ENCODE measurements at regions not wholly inside any gene's neighbourhood (a gene's known extent, or its start where the extent isn't known, plus 50 kb on each side); places are given as distances from the start of the nearest gene placed in this dataset.

DNA sequence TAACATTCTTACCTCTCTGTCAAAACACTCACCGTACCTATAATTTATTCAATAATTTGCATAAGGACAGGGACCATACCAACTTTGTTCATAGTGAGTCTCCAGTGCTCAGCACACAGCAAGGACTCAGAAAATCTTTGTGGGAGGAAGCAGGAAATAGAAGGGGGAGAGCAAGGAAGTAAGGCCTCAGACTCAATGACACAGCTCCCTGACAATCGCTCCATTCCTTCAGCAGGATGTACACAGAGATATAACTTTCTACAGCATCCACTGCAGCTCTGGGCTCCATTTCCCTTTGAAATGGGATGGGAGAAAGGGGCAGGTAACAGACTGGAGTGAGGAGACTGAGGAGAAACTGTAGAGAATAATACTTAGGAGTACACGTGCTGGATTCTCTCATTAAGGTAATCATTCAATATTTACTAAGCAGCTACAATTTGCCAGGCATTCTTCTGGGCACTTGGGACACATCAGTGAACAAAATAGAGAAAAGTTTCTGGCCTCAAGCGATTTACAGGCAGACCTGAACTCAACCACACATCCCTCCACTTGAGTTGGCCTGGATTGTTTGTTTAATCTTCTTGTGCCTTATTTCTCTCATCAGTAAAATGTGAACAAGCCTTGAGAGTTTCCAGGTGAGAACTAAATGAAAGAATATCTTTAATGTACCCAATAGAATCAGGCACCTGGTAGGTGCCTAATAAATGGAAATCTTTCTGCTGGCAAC, 330.3 kb upstream of the THBS1 start:
- Mint-ChIP-seq H3K27me3 (ENCODE audit: insufficient read depth, unreplicated experiment) (no peaks in the 10 kb centered on the region), H3K27ac (ENCODE audit: unreplicated experiment) (no peak overlapping the region), H3K9me3 (ENCODE audit: unreplicated experiment) (peaks cover 15% of the 10 kb centered on the region), H3K36me3 (ENCODE audit: insufficient read depth, unreplicated experiment) (no peaks in the 10 kb centered on the region), H3K4me1 (ENCODE audit: low read depth, unreplicated experiment) (no peaks in the 10 kb centered on the region), H3K4me3 (ENCODE audit: unreplicated experiment) (no peak overlapping the region)
- ChIA-PET CTCF (no interaction called here), POLR2A (no interaction called here)
- H3K9me3 ChIP-seq: no peaks in the 10 kb centered on the region
- intact Hi-C loops (cut with micrococcal nuclease; ENCODE audit: unreplicated experiment): no loop called here
- H3K4me3 ChIP-seq (ENCODE audit: low read depth, low read length): no peak overlapping the region
- H3K36me3 ChIP-seq (ENCODE audit: control insufficient read depth, insufficient read depth, low read length): no peaks in the 10 kb centered on the region
- DNase-seq: no peak
- BruUV-seq (replicated peaks): no TSS peak
- H3K4me1 ChIP-seq: no peaks in the 10 kb centered on the region
- H3K27me3 ChIP-seq (replicated peaks; ENCODE audit: control insufficient read depth, insufficient read depth, low read length): no peaks in the 10 kb centered on the region
- TF ChIP-seq, protein P1, sequence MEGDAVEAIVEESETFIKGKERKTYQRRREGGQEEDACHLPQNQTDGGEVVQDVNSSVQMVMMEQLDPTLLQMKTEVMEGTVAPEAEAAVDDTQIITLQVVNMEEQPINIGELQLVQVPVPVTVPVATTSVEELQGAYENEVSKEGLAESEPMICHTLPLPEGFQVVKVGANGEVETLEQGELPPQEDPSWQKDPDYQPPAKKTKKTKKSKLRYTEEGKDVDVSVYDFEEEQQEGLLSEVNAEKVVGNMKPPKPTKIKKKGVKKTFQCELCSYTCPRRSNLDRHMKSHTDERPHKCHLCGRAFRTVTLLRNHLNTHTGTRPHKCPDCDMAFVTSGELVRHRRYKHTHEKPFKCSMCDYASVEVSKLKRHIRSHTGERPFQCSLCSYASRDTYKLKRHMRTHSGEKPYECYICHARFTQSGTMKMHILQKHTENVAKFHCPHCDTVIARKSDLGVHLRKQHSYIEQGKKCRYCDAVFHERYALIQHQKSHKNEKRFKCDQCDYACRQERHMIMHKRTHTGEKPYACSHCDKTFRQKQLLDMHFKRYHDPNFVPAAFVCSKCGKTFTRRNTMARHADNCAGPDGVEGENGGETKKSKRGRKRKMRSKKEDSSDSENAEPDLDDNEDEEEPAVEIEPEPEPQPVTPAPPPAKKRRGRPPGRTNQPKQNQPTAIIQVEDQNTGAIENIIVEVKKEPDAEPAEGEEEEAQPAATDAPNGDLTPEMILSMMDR (IDR thresholded peaks at IDR 0.05; ENCODE audit: insufficient read depth in 1 of 2, low read depth in 1 of 2, low read length in 1 of 2, severe bottlenecking in 1 of 2, unreplicated experiment in 1 of 2): no peak

- intact Hi-C loops (cut with micrococcal nuclease; ENCODE audit: unreplicated experiment): no loop called here
- Histone ChIP-seq H3K4me1 (no peaks in the 10 kb centered on the region), H3K4me3 (ENCODE audit: low read depth, low read length) (no peak overlapping the region), H3K36me3 (ENCODE audit: control insufficient read depth, insufficient read depth, low read length) (no peaks in the 10 kb centered on the region), H3K9me3 (no peaks in the 10 kb centered on the region), H3K27me3 (replicated peaks; ENCODE audit: control insufficient read depth, insufficient read depth, low read length) (no peaks in the 10 kb centered on the region)
- H3K4me1 Mint-ChIP-seq (ENCODE audit: low read depth, unreplicated experiment): no peaks in the 10 kb centered on the region
- POLR2A ChIA-PET: no interaction called here
- H3K36me3 Mint-ChIP-seq (ENCODE audit: insufficient read depth, unreplicated experiment): no peaks in the 10 kb centered on the region
- TF ChIP-seq, protein P1 (IDR thresholded peaks at IDR 0.05; ENCODE audit: insufficient read depth in 1 of 2, low read depth in 1 of 2, low read length in 1 of 2, severe bottlenecking in 1 of 2, unreplicated experiment in 1 of 2): no peak
- peaks cover 15% of the 10 kb centered on the region for H3K9me3 Mint-ChIP-seq (ENCODE audit: unreplicated experiment)
- H3K27me3 Mint-ChIP-seq (ENCODE audit: insufficient read depth, unreplicated experiment): no peaks in the 10 kb centered on the region
- DNase-seq: no peak
- CTCF ChIA-PET: no interaction called here
- no TSS peak for BruUV-seq (replicated peaks)
- no peak overlapping the region for H3K27ac Mint-ChIP-seq (ENCODE audit: unreplicated experiment)
- H3K4me3 Mint-ChIP-seq (ENCODE audit: unreplicated experiment): no peak overlapping the region
Measured at GRCh38 chr15:39251413-39252133, 329.3 kb upstream of the THBS1 start.

GRCh38 chr15:39252134-39252470, 328.8 kb upstream of the THBS1 start:
- CTCF ChIA-PET: no interaction called here
- H3K27me3 Mint-ChIP-seq (ENCODE audit: insufficient read depth, unreplicated experiment): no peaks in the 10 kb centered on the region
- no peaks in the 10 kb centered on the region for H3K36me3 Mint-ChIP-seq (ENCODE audit: insufficient read depth, unreplicated experiment)
- POLR2A ChIA-PET: no interaction called here
- H3K4me1 Mint-ChIP-seq (ENCODE audit: low read depth, unreplicated experiment): no peaks in the 10 kb centered on the region
- no peaks in the 10 kb centered on the region for H3K4me1 ChIP-seq
- no peaks in the 10 kb centered on the region for H3K36me3 ChIP-seq (ENCODE audit: control insufficient read depth, insufficient read depth, low read length)
- no peaks in the 10 kb centered on the region for H3K27me3 ChIP-seq (replicated peaks; ENCODE audit: control insufficient read depth, insufficient read depth, low read length)
- H3K27ac Mint-ChIP-seq (ENCODE audit: unreplicated experiment): no peak overlapping the region
- TF ChIP-seq, protein P1 (IDR thresholded peaks at IDR 0.05; ENCODE audit: insufficient read depth in 1 of 2, low read depth in 1 of 2, low read length in 1 of 2, severe bottlenecking in 1 of 2, unreplicated experiment in 1 of 2): no peak
- no peak for DNase-seq
- no TSS peak for BruUV-seq (replicated peaks)
- no peak overlapping the region for H3K4me3 Mint-ChIP-seq (ENCODE audit: unreplicated experiment)
- peaks cover 15% of the 10 kb centered on the region for H3K9me3 Mint-ChIP-seq (ENCODE audit: unreplicated experiment)
- no peak overlapping the region for H3K4me3 ChIP-seq (ENCODE audit: low read depth, low read length)
- intact Hi-C loops (cut with micrococcal nuclease; ENCODE audit: unreplicated experiment): no loop called here
- H3K9me3 ChIP-seq: no peaks in the 10 kb centered on the region

Measured in Caco-2 (cell line).